K562 (cell line): ENCODE measurements at regions not wholly inside any gene's neighbourhood (a gene's known extent, or its start where the extent isn't known, plus 50 kb on each side); places are given as distances from the start of the nearest gene placed in this dataset.

ENCODE experiments used
- ATAC-seq: fragments of 200-7000 bp; cut with Tn5 transposase; 3 replicates; pipeline ENCODE4 v1.9.1; 2020; ENCODE audit warnings: moderate library complexity
- BruUV-seq: library from RNA; stranded (reverse); fragments of 400-500 nt; replicated peaks from 2 replicates; lab custom pipeline; 2021; lab: Mats Ljungman, UMichigan
- CTCF ChIA-PET: fragments of 300-600 bp; formaldehyde crosslinking; extraction: SDS; loops from one replicate; lab custom pipeline; 2021; ENCODE audit warnings: low intra/inter-chr PET ratio; lab: Yijun Ruan, JAX
- POLR2A ChIA-PET: fragments of 300-600, 350-650 bp; sonication (Branson Sonifier 250); formaldehyde crosslinking; extraction: SDS; loops from one replicate; lab custom pipeline; 2021; ENCODE audit warnings: antibody characterized with exemption, inconsistent platforms; lab: Yijun Ruan, JAX
- DNase-seq, 4 experiments: peaks; one replicate each; pipeline versions ENCODE4 v3.0.0 to v3.0.0-alpha.2; 2011 to 2018; ENCODE audit warnings: low spot score in 3 of 4, mixed read lengths in 3 of 4; ENCODE audit errors: extremely low read depth in 1 of 4
- FAIRE-seq: peaks from 2 replicates; lab custom pipeline; 2011; peaks lifted over from hg19 to GRCh38; lab: Jason Lieb, UNC
- H2AFZ ChIP-seq: 2 replicates; pipeline ENCODE4 v1.6.0; 2011; ENCODE audit warnings: low read depth, low read length, control low read depth, inconsistent platforms
- H3K27ac ChIP-seq: fragments of 200-600 bp; 3 replicates; pipeline ENCODE4 v1.8.0; 2011; ENCODE audit warnings: low read depth, mild to moderate bottlenecking, control low read depth, inconsistent platforms, low read length, moderate library complexity, mixed read lengths; ENCODE audit errors: extremely low read depth
- H3K27me3 ChIP-seq, 2 experiments: fragments of 300-600 bp in 1 of 2; 2 replicates in 1 of 2; 3 replicates in 1 of 2; pipeline versions ENCODE4 v1.6.0 to v1.8.0; 2011; ENCODE audit warnings: inconsistent platforms in 2 of 2, low read length in 2 of 2, mild to moderate bottlenecking in 1 of 2, mixed read lengths in 1 of 2, moderate library complexity in 1 of 2; ENCODE audit not compliant: control insufficient read depth in 2 of 2, insufficient read depth in 2 of 2
- H3K36me3 ChIP-seq: fragments of 300-600 bp; 3 replicates; pipeline ENCODE4 v1.8.0; 2011; ENCODE audit warnings: mild to moderate bottlenecking, low read length, inconsistent platforms; ENCODE audit not compliant: control insufficient read depth, insufficient read depth
- H3K4me1 ChIP-seq, 2 experiments: fragments of 200-600 bp in 1 of 2; replicated peaks in 1 of 2; 2 replicates in 1 of 2; 3 replicates in 1 of 2; pipeline versions ENCODE4 v1.5.1 to v1.8.0; 2011; ENCODE audit warnings: inconsistent platforms in 2 of 2, low read length in 2 of 2, mild to moderate bottlenecking in 1 of 2, mixed read lengths in 1 of 2, moderate library complexity in 1 of 2; ENCODE audit not compliant: control insufficient read depth in 2 of 2, insufficient read depth in 2 of 2
- H3K4me2 ChIP-seq: 2 replicates; pipeline ENCODE4 v1.6.1; 2011; ENCODE audit warnings: low read length, control low read depth, inconsistent platforms, mixed read lengths; ENCODE audit not compliant: insufficient read depth
- H3K4me3 ChIP-seq: fragments of 200-600 bp; sonication (generic), shearing (Covaris generic); 2 replicates; pipeline ENCODE4 v1.5.1; 2016; ENCODE audit warnings: control low read depth, inconsistent platforms
- H3K79me2 ChIP-seq: fragments of 200-600 bp; 3 replicates; pipeline ENCODE4 v1.8.0; 2011; ENCODE audit warnings: low read length, inconsistent platforms; ENCODE audit not compliant: control insufficient read depth, insufficient read depth
- H3K9ac ChIP-seq, 2 experiments: 2 replicates each; pipeline versions ENCODE4 v1.6.0 to v1.6.1; 2011; ENCODE audit warnings: low read depth in 2 of 2, low read length in 2 of 2, control low read depth in 1 of 2, inconsistent platforms in 1 of 2, mild to moderate bottlenecking in 1 of 2, mixed read lengths in 1 of 2; ENCODE audit not compliant: insufficient read depth in 1 of 2
- H3K9me1 ChIP-seq: one replicate; pipeline ENCODE4 v1.6.0; 2011; ENCODE audit warnings: inconsistent platforms, mild to moderate bottlenecking, low read length, moderate library complexity; ENCODE audit not compliant: control insufficient read depth, insufficient read depth
- H3K9me3 ChIP-seq: replicated peaks from 2 replicates; pipeline ENCODE4 v1.5.1; 2011; ENCODE audit warnings: low read depth, low read length, inconsistent platforms; ENCODE audit not compliant: control insufficient read depth, insufficient read depth
- H4K20me1 ChIP-seq: replicated peaks from 2 replicates; pipeline ENCODE4 v1.6.1; 2011; ENCODE audit warnings: low read length, inconsistent platforms, mixed read lengths; ENCODE audit not compliant: control insufficient read depth, insufficient read depth
- PHB ChIP-seq: fragments of 250-450 bp; sonication (Bioruptor Pico); IDR thresholded peaks from 2 replicates; pipeline ENCODE4 v1.5.0; 2021
- TEAD1 ChIP-seq, 2 experiments: fragments of 450-650 bp in 1 of 2; sonication (generic) in 1 of 2; formaldehyde crosslinking; IDR thresholded peaks; 2 replicates each; pipeline versions ENCODE4 v1.4.0 to v1.8.0; 2020 to 2022; ENCODE audit warnings: mild to moderate bottlenecking in 2 of 2, missing genetic modification reagents in 1 of 2
- WGBS: fragments of 100-300 bp; shearing (Covaris generic); methylation state at CpG from one replicate; pipeline ENCODE4 v1.1.6; 2016; ENCODE audit warnings: low coverage, mixed read lengths; ENCODE audit not compliant: insufficient coverage; ENCODE audit errors: missing lambda C conversion rate; 5-methylcytosine and 5-hydroxymethylcytosine counted together
- in situ Hi-C: fragments of 300-500 bp; cut with MboI; formaldehyde crosslinking; loops from 4 replicates; pipeline ENCODE4 v1.15.0; 2018; ENCODE audit warnings: inconsistent platforms, mixed read lengths
- intact Hi-C: fragments of 100-400 bp; cut with micrococcal nuclease; formaldehyde crosslinking; loops from 2 replicates; pipeline ENCODE4 v1.14.2; 2022
- TF ChIP-seq, protein P1 (sequence below), 2 experiments: IDR thresholded peaks; 2 replicates each; pipeline ENCODE4 v1.6.1; 2012; ENCODE audit warnings: improper control_type of control experiment in 2 of 2, low read depth in 2 of 2, low read length in 2 of 2, borderline replicate concordance in 1 of 2

DNA sequence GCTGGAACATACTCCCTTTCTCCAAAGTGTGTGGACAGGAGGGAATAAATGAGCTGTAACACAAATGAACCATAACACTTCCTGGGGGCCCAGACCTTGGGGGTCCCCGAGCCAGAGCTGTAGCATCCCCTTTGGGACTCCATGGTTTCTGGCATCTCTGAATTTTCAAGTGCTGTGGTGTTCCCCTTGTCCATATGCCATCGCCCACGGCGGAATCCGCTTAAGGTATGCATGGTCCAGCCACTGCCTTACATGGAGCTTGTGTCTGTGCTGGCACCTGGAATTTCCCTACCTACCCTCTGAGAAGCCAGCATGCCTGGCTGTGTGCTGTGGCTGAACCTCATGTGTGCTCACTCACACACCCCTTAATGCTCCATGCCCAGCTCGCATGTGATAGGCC lies 943.6 kb downstream of the SLITRK1 start (continued):
- TF ChIP-seq, protein P1, sequence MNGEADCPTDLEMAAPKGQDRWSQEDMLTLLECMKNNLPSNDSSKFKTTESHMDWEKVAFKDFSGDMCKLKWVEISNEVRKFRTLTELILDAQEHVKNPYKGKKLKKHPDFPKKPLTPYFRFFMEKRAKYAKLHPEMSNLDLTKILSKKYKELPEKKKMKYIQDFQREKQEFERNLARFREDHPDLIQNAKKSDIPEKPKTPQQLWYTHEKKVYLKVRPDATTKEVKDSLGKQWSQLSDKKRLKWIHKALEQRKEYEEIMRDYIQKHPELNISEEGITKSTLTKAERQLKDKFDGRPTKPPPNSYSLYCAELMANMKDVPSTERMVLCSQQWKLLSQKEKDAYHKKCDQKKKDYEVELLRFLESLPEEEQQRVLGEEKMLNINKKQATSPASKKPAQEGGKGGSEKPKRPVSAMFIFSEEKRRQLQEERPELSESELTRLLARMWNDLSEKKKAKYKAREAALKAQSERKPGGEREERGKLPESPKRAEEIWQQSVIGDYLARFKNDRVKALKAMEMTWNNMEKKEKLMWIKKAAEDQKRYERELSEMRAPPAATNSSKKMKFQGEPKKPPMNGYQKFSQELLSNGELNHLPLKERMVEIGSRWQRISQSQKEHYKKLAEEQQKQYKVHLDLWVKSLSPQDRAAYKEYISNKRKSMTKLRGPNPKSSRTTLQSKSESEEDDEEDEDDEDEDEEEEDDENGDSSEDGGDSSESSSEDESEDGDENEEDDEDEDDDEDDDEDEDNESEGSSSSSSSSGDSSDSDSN (IDR thresholded peaks at IDR 0.05; ENCODE audit: borderline replicate concordance in 1 of 2, low read depth in 2 of 2, low read length in 2 of 2): no peak
- TF ChIP-seq, all 486 proteins: peak for 0

DNA sequence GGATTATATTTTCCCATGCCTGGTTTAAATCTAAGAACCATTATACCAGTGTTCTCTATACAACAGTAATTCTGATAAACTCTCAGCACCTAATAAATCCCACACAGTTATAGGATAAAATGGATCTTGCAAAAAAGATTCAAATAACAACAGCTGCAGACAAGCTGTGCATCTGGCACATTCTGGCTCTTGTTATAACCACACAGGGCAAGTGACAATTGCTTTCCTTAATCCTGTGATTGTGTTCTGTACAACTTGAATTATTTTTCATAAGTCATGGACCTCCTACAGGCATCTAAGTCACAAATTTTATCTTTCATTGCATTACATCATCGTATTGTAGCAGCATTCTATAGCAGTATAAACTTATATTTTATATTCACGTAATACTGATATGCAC lies 948.3 kb downstream of the SLITRK1 start:
- no peaks in the 10 kb centered on the region for H3K79me2 ChIP-seq
- ATAC-seq: no peak

More for the DNA sequence above, 948.3 kb downstream of the SLITRK1 start:
- Histone ChIP-seq H3K36me3 (no peaks in the 10 kb centered on the region), H3K9ac (no peak overlapping the region), H3K27ac (no peak overlapping the region), H4K20me1 (no peaks in the 10 kb centered on the region), H3K4me2 (no peak overlapping the region), H3K9me1 (no peaks in the 10 kb centered on the region), H3K4me1 (no peaks in the 10 kb centered on the region), H3K27me3 (no peaks in the 10 kb centered on the region), H3K4me3 (no peak overlapping the region), H2AFZ (no peak overlapping the region), H3K9me3 (no peaks in the 10 kb centered on the region)
- no TSS peak for BruUV-seq
- in situ Hi-C loops: no loop called here
- intact Hi-C loops: no loop called here
- CTCF ChIA-PET: no interaction called here
- POLR2A ChIA-PET: no interaction called here
- TF ChIP-seq PHB (CRISPR knock-in tag) (no peak), TEAD1 (CRISPR knock-in tag; IDR thresholded peaks at IDR 0.05) (no peak)
- DNase-seq (no peak), FAIRE-seq (no peak)
- 51% methylated on average over 2 of the region's 2 CpGs for WGBS
